IMR-90 (cell line): ENCODE measurements at regions not wholly inside any gene's neighbourhood (a gene's known extent, or its start where the extent isn't known, plus 50 kb on each side); places are given as distances from the start of the nearest gene placed in this dataset.

Experiments
- ATAC-seq: fragments of 200-7000 bp; cut with Tn5 transposase; 2 replicates; pipeline ENCODE4 v1.9.1; 2020; ENCODE audit warnings: low read depth, mild to moderate bottlenecking, moderate library complexity
- BruUV-seq: library from RNA; stranded (reverse); fragments of 400-500 nt; replicated peaks from 2 replicates; lab custom pipeline; 2021; lab: Mats Ljungman, UMichigan
- CTCF ChIA-PET: fragments of 300-600 bp; formaldehyde crosslinking; extraction: SDS; loops from one replicate; lab custom pipeline; 2021; ENCODE audit warnings: antibody characterized with exemption; lab: Yijun Ruan, JAX
- POLR2A ChIA-PET: fragments of 300-600 bp; sonication (Branson Sonifier 250); formaldehyde crosslinking; loops from one replicate; lab custom pipeline; 2022; ENCODE audit warnings: antibody characterized with exemption; ENCODE audit not compliant: unreplicated experiment; lab: Charles Lee
- DNase-seq: peaks from one replicate; pipeline ENCODE4 v3.0.0; 2013
- H2AFZ ChIP-seq: replicated peaks from 2 replicates; pipeline ENCODE3; 2013; ENCODE audit warnings: low read length, mild to moderate bottlenecking; ENCODE audit not compliant: poor library complexity
- H2AK5ac ChIP-seq: 2 replicates; pipeline ENCODE4 v1.6.1; 2013; ENCODE audit warnings: low read depth, low read length, inconsistent platforms
- H2AK9ac ChIP-seq: replicated peaks from 2 replicates; pipeline ENCODE3; 2013; ENCODE audit warnings: mild to moderate bottlenecking, low read depth, low read length, moderate library complexity; ENCODE audit not compliant: poor library complexity
- H2BK120ac ChIP-seq: 2 replicates; pipeline ENCODE4 v1.6.1; 2013; ENCODE audit warnings: low read depth, low read length, inconsistent platforms
- H2BK15ac ChIP-seq: 3 replicates; pipeline ENCODE4 v1.6.1; 2013; ENCODE audit warnings: low read depth, low read length, inconsistent platforms
- H2BK20ac ChIP-seq: 2 replicates; pipeline ENCODE4 v1.6.1; 2013; ENCODE audit warnings: low read depth, mild to moderate bottlenecking, inconsistent platforms, low read length, moderate library complexity
- H2BK5ac ChIP-seq: 2 replicates; pipeline ENCODE4 v1.6.1; 2013; ENCODE audit warnings: mild to moderate bottlenecking, low read depth, low read length, inconsistent platforms; ENCODE audit not compliant: poor library complexity, severe bottlenecking
- H3K14ac ChIP-seq: replicated peaks from 2 replicates; pipeline ENCODE4 v1.6.1; 2013; ENCODE audit warnings: low read depth, low read length, inconsistent platforms
- H3K18ac ChIP-seq: 2 replicates; pipeline ENCODE4 v1.6.1; 2013; ENCODE audit warnings: low read depth, low read length, control low read depth
- H3K23ac ChIP-seq: 2 replicates; pipeline ENCODE4 v1.6.1; 2013; ENCODE audit warnings: low read depth, low read length, inconsistent platforms
- H3K27ac ChIP-seq: 2 replicates; pipeline ENCODE4 v1.5.1; 2013; ENCODE audit warnings: mild to moderate bottlenecking, control low read depth, low read length; ENCODE audit not compliant: insufficient read depth
- H3K27me3 ChIP-seq: 2 replicates; pipeline ENCODE4 v1.6.1; 2013; ENCODE audit warnings: low read length; ENCODE audit not compliant: control insufficient read depth, insufficient read depth
- H3K36me3 ChIP-seq: 2 replicates; pipeline ENCODE4 v1.6.1; 2013; ENCODE audit warnings: low read length, mixed read lengths; ENCODE audit not compliant: control insufficient read depth, insufficient read depth
- H3K4ac ChIP-seq: 2 replicates; pipeline ENCODE4 v1.6.1; 2013; ENCODE audit warnings: low read depth, low read length, inconsistent platforms
- H3K4me1 ChIP-seq: 2 replicates; pipeline ENCODE4 v1.6.1; 2013; ENCODE audit warnings: low read length, mixed read lengths; ENCODE audit not compliant: control insufficient read depth, insufficient read depth
- H3K4me2 ChIP-seq: 2 replicates; pipeline ENCODE4 v1.6.1; 2013; ENCODE audit warnings: low read depth, mild to moderate bottlenecking, control low read depth, low read length, moderate library complexity
- H3K4me3 ChIP-seq: 2 replicates; pipeline ENCODE4 v1.5.1; 2013; ENCODE audit warnings: low read depth, mild to moderate bottlenecking, control low read depth, low read length, moderate library complexity; ENCODE audit not compliant: insufficient read depth
- H3K56ac ChIP-seq: 2 replicates; pipeline ENCODE4 v1.6.1; 2013; ENCODE audit warnings: low read length, inconsistent platforms; ENCODE audit not compliant: insufficient read depth; ENCODE audit errors: extremely low read depth
- H3K79me1 ChIP-seq, 2 experiments: 2 replicates each; pipeline ENCODE4 v1.6.1; 2013; ENCODE audit warnings: low read length in 2 of 2, inconsistent platforms in 1 of 2, low read depth in 1 of 2
- H3K9ac ChIP-seq: 2 replicates; pipeline ENCODE4 v1.6.1; 2013; ENCODE audit warnings: low read depth, low read length, control low read depth
- H3K9me1 ChIP-seq: 2 replicates; pipeline ENCODE4 v1.6.1; 2013; ENCODE audit warnings: low read length, inconsistent platforms; ENCODE audit not compliant: insufficient read depth
- H3K9me3 ChIP-seq: 2 replicates; pipeline ENCODE4 v1.6.1; 2013; ENCODE audit warnings: low read length; ENCODE audit not compliant: control insufficient read depth, insufficient read depth
- H4K20me1 ChIP-seq: 2 replicates; pipeline ENCODE4 v1.6.1; 2013; ENCODE audit warnings: low read length, inconsistent platforms; ENCODE audit not compliant: insufficient read depth
- H4K5ac ChIP-seq: 2 replicates; pipeline ENCODE4 v1.6.1; 2013; ENCODE audit warnings: mild to moderate bottlenecking, low read depth, low read length, control low read depth
- H4K8ac ChIP-seq, 2 experiments: 2 replicates each; pipeline ENCODE4 v1.6.1; 2013; ENCODE audit warnings: low read depth in 2 of 2, low read length in 2 of 2, control low read depth in 1 of 2, inconsistent platforms in 1 of 2
- H4K91ac ChIP-seq: 2 replicates; pipeline ENCODE4 v1.6.1; 2013; ENCODE audit warnings: low read depth, low read length, inconsistent platforms; ENCODE audit not compliant: insufficient read depth
- BHLHE40 ChIP-seq: fragments of 150-350 bp; IDR thresholded peaks from 2 replicates; pipeline ENCODE4 v1.6.1; 2016; ENCODE audit warnings: mild to moderate bottlenecking, low read depth, low read length
- CEBPB ChIP-seq: IDR thresholded peaks from 2 replicates; pipeline ENCODE4 v1.6.1; 2012; ENCODE audit warnings: low read depth, low read length, improper control_type of control experiment
- CHD1 ChIP-seq: IDR thresholded peaks from 2 replicates; pipeline ENCODE4 v1.6.1; 2012; ENCODE audit warnings: low read depth, low read length, improper control_type of control experiment
- MAFK ChIP-seq: IDR thresholded peaks from 2 replicates; pipeline ENCODE4 v1.6.1; 2012; ENCODE audit warnings: low read depth, low read length, improper control_type of control experiment
- POLR2A ChIP-seq: IDR thresholded peaks from 2 replicates; pipeline ENCODE4 v1.6.1; 2012; ENCODE audit warnings: mild to moderate bottlenecking, low read depth, low read length
- RAD21 ChIP-seq: IDR thresholded peaks from 2 replicates; pipeline ENCODE4 v1.6.1; 2012; ENCODE audit warnings: low read length, improper control_type of control experiment
- WGBS, 2 experiments: methylation state at CpG; one replicate each; pipeline versions ENCODE4 v1.1.5 to v1.1.7; 2013; ENCODE audit warnings: missing lambda C conversion rate in 2 of 2; ENCODE audit not compliant: insufficient read length in 1 of 2; ENCODE audit errors: extremely low coverage in 2 of 2; 5-methylcytosine and 5-hydroxymethylcytosine counted together
- dilution Hi-C: fragments of 300-500 bp; cut with HindIII; formaldehyde crosslinking; loops from one replicate; pipeline ENCODE4 v1.14.3; 2018; ENCODE audit warnings: low sequenced_read_pairs; ENCODE audit not compliant: unreplicated experiment
- in situ Hi-C: fragments of 300-500 bp; cut with MboI; formaldehyde crosslinking; loops from 3 replicates; pipeline ENCODE4 v1.14.3; 2019; ENCODE audit warnings: low sequenced_read_pairs, inconsistent platforms, mixed read lengths
- intact Hi-C: fragments of 100-400 bp; cut with micrococcal nuclease; formaldehyde crosslinking; loops from 2 replicates; pipeline ENCODE4 v1.10.0; 2022

DNA sequence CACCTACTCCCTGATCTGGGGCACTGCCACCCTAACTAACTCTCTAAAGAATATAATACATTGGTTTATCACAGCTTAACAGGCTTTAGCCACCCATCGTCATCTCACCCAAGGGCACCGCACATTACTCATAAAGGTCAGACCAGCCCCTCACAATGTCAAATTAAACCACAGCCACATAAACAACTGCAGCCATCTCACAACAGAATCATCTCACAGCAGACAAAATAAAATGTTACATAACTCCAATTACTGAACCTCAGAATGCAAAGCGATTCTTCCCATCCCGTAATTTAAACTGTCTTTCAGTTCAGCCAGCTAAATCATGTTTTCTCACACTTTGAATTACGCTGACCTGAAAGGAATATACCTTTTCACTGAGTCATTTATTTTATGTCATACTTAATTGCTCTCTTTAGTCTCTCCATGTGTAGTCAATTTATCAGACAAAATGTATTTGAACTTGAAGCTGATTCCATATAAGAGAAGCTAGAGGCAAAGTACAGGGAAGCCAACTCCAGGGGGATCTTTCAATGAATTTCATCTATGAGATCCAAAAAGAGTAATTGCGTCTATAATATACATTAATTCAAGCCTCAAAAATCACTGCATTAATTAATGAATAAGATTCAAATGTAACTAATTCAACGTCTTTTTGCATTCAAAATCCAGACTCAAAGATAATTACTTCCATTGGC, 96.9 kb upstream of the NEBL start:
- no peak overlapping the region for H2AFZ ChIP-seq
- H3K27ac ChIP-seq: no peak overlapping the region
- H3K27me3 ChIP-seq: no peaks in the 10 kb centered on the region
- no peak overlapping the region for H2AK9ac ChIP-seq
- no peaks in the 10 kb centered on the region for H3K36me3 ChIP-seq
- TF ChIP-seq CEBPB: no peak
- no peak for TF ChIP-seq CHD1
- no peak for TF ChIP-seq POLR2A
- no peak for TF ChIP-seq RAD21
- TF ChIP-seq MAFK: no peak
- no peak for TF ChIP-seq BHLHE40
- no peak overlapping the region for H3K18ac ChIP-seq
- H2BK5ac ChIP-seq: no peak overlapping the region
- ChIA-PET POLR2A (no interaction called here), CTCF (no interaction called here)
- no peaks in the 10 kb centered on the region for H3K79me1 ChIP-seq
- dilution Hi-C loops: no loop called here
- H2AK5ac ChIP-seq: no peak overlapping the region
- in situ Hi-C loops: no loop called here
- BruUV-seq: no TSS peak
- H3K9ac ChIP-seq: no peak overlapping the region
- ATAC-seq (no peak), DNase-seq (no peak)
- no peak overlapping the region for H3K4me2 ChIP-seq
- WGBS, 2 experiments: 50% methylated on average over 2 of the region's 7 CpGs; no CpG with 5 or more reads in 1 of the 2 experiments
- H3K56ac ChIP-seq: no peak overlapping the region
- no peaks in the 10 kb centered on the region for H3K9me1 ChIP-seq
- H2BK20ac ChIP-seq: no peak overlapping the region
- H4K8ac ChIP-seq: no peak overlapping the region
- H3K4me3 ChIP-seq: no peak overlapping the region
- H2BK15ac ChIP-seq: no peak overlapping the region
- H4K5ac ChIP-seq: no peak overlapping the region
- no peaks in the 10 kb centered on the region for H4K20me1 ChIP-seq
- no peak overlapping the region for H3K14ac ChIP-seq
- H3K9me3 ChIP-seq: no peaks in the 10 kb centered on the region
- no peaks in the 10 kb centered on the region for H3K4me1 ChIP-seq
- H4K91ac ChIP-seq: no peak overlapping the region
- intact Hi-C loops: no loop called here
- no peak overlapping the region for H3K23ac ChIP-seq
- no peak overlapping the region for H3K4ac ChIP-seq
- H2BK120ac ChIP-seq: no peak overlapping the region
